SIG-M5 treated with dmso at 0.1 percent for 504 hours (cell line): ENCODE measurements at regions not wholly inside any gene's neighbourhood (a gene's known extent, or its start where the extent isn't known, plus 50 kb on each side); places are given as distances from the start of the nearest gene placed in this dataset.
A peak's percentile ranks its signal among the peaks of the same experiment; 100 is the strongest.
"Not testable (repeated sequence)": the region's sequence is repeated elsewhere in the genome, so short reads cannot be mapped to it uniquely, and the experiment has no call there.

Experiments
- DNase-seq: peaks from one replicate; lab custom pipeline; 2025; ENCODE audit not compliant: unreplicated experiment; lab: John Stamatoyannopoulos, UW

- no peak for DNase-seq
These were observed 596.8 kb upstream of the FBXO33 start for GRCh38 chr14:40028991-40029390.

GRCh38 chr14:40025101-40025500 lies 592.9 kb upstream of the FBXO33 start:
- DNase-seq: no peak

DNA sequence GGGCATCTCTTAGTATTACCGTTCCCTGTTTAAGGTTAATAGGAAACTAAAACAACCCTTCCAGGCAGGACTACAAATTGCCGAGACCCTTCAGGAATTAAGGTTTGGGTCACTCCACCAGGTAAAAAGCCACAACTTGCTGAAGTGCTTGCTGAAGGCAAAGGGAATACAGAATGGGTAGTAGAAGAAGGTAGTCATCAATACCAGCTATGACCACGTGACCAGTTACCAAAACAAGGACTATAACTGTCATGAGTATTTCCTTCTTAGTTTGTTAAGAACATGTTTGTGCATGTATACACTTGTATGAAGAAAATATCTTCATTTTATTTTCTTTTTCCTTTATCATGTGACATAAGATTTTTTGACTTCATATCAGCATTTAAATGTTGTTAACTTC lies 578.7 kb upstream of the FBXO33 start:
- DNase-seq: no peak

DNA sequence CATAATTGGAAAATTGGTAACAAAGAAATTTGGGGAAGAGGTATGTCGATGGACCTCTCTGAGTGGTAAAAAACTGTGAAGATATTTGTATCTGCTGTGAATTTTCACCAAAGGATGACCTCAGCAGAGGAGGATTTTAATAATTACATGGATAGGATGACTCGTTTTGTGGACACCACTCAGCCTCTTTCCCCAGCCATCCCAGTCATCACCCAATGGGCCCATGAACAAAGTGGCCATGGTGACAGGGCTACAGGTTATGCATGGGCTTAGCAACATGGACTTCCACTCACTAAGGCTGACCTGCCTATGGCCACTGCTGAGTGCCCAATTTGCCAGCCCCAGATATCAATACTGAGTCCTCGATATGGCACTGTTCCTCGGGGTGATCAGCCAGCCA lies 577.5 kb upstream of the FBXO33 start:
- DNase-seq: no peak

- not testable (repeated sequence) for DNase-seq
These were observed 576.1 kb upstream of the FBXO33 start for GRCh38 chr14:40008345-40008744.

DNA sequence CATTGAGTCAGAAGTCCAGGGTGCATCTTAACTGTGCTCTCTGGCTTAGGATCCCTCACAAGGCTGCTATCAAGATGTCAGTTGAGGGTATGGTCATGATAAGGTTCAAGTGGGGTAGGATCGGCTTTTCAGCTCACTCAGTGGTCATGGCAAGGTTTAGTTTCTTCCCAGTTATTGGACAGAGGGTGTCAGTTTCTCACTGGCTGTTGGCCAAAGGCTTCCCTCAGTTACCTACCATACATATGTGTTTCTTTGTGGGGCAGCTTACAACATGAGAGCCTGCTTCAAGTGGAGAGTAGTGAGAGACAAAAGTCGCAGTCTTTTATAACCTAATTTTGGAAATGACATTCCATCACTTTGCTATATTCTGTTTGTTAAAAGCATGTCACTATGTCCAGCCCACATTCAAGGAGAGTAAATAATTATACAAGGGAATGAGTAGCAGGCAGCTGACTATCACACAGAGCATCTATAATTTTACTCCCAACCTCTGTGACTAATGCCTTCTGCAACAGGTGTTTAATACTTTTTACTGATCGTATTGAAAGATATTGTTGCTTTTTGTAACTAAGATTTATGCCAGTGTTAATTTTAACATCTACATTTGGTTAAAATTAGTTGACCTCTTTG lies 572.8 kb upstream of the FBXO33 start:
- DNase-seq: peak; percentile 3

DNA sequence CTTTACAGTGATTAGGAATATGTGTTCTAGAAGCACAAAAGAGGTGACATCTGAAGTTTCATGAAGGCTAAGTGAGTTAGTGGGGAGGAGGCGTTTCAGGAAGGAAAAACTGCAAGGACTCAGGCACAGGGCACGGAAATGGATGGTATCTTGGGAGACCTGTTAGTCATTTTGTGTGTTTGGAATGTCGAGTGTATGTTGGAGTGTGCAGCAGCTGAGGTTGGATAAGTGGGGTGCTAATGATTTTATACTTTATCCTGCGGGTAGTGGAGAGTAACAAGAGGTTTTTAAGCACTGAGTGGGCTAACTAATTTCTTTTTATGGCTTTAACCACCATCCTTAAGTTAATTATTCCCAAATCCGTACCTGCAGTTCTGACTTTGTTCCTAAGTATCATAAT lies 571.5 kb upstream of the FBXO33 start:
- no peak for DNase-seq

- DNase-seq: no peak
These were observed 566.6 kb upstream of the FBXO33 start for GRCh38 chr14:39998854-39999253.

- no peak for DNase-seq
These were observed 565.9 kb upstream of the FBXO33 start for GRCh38 chr14:39998114-39998513.

DNA sequence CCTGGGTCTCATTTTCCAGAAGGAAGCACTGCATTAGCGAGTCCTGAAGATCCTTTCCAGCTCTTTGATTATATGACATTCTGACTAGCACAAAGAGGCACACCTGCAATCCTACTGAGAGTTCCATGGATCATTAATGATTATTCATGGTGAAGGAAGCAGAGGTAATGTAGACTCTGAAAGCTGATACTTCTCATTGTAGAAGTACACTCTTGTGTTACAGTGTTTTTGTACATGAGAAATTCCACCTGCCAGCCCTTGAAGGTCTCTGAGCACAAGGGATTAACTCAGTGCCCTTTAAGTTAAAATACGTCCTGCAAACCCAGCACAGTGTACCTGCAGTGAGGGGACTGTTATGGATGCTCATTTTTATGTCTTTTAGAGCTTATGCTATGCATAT lies 558.8 kb upstream of the FBXO33 start:
- DNase-seq: no peak

DNA sequence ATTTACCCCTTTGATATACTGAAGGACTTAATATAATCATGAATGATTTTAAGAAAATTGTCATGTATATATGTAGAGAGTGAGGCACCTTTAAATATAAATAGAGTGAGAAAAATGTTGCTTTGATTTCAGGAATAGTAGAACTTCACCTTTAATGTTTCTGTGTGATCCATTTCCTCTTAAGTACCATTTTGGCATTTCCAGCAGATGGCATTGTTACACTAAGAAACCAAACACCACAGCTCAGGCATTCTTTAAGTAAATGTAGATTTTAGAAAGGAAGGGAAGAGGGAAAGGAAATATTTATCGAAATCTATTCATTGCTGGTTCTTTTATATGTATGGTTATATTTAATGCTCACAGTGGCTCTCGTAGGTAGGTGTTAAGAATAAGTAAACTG lies 556.7 kb upstream of the FBXO33 start:
- DNase-seq: peak; percentile 35

GRCh38 chr14:39984323-39984722 lies 552.1 kb upstream of the FBXO33 start:
- DNase-seq: no peak

DNA sequence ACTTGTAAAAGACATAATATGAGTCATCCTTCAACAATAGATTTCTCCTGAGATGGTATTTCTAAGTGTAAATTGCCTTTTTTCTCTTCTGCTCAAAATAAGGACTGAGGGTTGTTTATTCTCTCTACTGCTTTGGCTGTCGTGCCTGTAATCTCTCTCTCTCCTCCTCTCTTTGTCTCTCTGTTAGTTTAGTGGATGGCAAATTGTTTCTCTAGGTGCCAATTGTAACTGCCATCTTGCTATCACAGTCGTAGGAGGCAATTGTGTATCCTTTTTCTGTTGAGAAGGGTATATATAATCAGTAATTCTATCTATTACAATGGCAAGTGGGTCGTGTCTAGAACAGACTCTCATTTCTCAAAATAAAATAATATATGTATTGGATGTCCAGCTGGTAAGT lies 545.0 kb upstream of the FBXO33 start:
- DNase-seq: no peak

DNA sequence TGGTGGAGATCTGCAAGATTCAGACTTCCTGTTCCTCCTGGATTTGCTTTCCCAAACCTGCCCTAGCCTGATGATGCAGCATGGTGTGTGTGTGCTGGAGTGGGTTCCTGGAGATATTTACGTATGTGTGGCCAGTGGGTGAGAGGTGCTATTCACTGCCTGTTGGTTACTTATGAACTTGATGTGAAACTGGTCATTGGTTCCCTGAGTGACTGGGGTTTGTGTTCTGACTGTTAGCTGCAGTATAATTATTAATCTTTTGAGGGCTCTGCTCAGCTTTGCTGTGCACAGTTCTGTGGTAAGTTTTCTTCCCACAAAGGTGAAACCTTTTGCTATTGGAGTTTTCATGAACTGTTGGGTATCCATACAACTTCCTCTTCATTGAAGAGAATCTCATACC lies 541.8 kb upstream of the FBXO33 start:
- no peak for DNase-seq

- DNase-seq: no peak
These were observed 540.5 kb upstream of the FBXO33 start for GRCh38 chr14:39972704-39973103.

GRCh38 chr14:39967885-39968284 lies 535.7 kb upstream of the FBXO33 start:
- DNase-seq: no peak

- no peak for DNase-seq
These were observed 525.8 kb upstream of the FBXO33 start for GRCh38 chr14:39957987-39958386.

DNA sequence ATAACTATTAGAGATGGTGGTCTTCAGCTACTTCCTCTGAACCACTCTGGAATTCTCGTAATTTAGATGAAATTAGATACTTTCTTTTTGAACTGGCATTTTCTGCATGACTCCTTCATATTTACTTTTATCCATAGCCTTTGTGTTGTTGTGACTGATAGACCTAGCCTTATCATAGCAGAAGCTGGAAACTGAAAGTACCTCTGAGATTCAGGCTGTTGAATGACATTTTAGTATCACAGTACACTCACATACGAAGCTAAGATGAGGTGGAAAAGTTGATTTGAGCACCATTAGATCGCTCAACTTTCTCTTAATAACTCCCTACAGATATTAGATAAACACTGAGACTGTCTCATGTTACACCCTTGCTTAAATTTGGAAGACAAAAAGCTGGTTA lies 525.1 kb upstream of the FBXO33 start:
- no peak for DNase-seq

GRCh38 chr14:39956372-39956771 lies 524.1 kb upstream of the FBXO33 start:
- peak; percentile 8 for DNase-seq

GRCh38 chr14:39948235-39948634 lies 516.0 kb upstream of the FBXO33 start:
- no peak for DNase-seq

DNA sequence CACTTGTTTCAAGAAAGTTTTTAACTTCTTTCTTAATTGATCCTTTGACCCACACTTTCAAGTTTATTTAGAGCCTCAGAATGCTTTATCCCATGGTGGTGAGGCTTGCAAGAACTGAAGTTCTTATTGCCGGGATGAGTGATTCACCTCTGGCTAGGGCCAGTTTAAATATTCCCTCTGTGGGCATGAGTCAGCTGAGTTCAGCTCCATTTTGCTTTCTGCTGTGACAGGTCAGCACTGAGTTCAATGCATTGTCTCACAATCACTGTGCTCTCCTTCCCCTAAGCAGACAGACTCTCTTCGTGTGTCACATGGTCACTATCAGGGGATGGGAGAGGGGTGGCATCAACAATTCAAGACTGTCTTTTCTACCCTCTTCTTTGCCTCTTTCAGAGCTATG lies 514.6 kb upstream of the FBXO33 start:
- no peak for DNase-seq

DNA sequence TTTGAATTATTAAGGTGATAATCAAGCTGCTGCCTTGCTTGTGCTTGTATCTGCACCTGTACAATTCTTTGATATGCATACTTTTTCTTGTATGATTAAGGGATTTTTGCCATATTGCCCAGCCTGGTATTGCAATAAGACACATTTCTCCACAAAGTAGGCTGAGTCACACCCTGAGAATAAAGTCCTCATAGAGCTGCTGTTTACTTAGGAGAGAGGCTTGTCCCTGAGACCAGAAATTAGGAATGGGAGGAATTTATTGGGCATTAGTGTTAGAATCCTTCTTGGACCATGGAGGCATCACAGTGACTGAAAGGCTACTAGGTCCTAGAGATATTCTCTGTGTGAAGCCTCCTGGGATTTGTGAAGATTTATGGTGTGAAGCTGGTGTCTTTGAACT lies 506.8 kb upstream of the FBXO33 start:
- DNase-seq: no peak

GRCh38 chr14:39912192-39913100 lies 480.2 kb upstream of the FBXO33 start:
- no peak for DNase-seq
